Esophagus muscularis mucosa (tissue), 4 donors: ENCODE measurements at regions not wholly inside any gene's neighbourhood (a gene's known extent, or its start where the extent isn't known, plus 50 kb on each side); places are given as distances from the start of the nearest gene placed in this dataset.
"Not testable (repeated sequence)": the region's sequence is repeated elsewhere in the genome, so short reads cannot be mapped to it uniquely, and the experiment has no call there.

Source experiments
- DNase-seq: peaks from one replicate; pipeline ENCODE4 v3.0.0-alpha.2; 2017; ENCODE audit errors: extremely low spot score
- H3K27ac ChIP-seq, 4 donors: fragments of 200-600 bp; sonication (generic); replicated peaks in 1 of 4; 1 replicate in 3 of 4; 2 replicates in 1 of 4; pipeline ENCODE4 v1.5.1; 2016 to 2019; ENCODE audit warnings: mild to moderate bottlenecking in 1 of 4
- H3K27me3 ChIP-seq, 4 donors: fragments of 200-600 bp; sonication (generic); one replicate each; pipeline versions ENCODE4 v1.5.1 to v1.6.0; 2016 to 2019
- H3K36me3 ChIP-seq, 4 donors: fragments of 200-600 bp; sonication (generic); one replicate each; pipeline ENCODE4 v1.5.1; 2016 to 2019
- H3K4me1 ChIP-seq, 4 donors: fragments of 200-600 bp; sonication (generic); one replicate each; pipeline ENCODE4 v1.5.1; 2016 to 2019
- H3K4me3 ChIP-seq, 4 donors: fragments of 200-600 bp; sonication (generic); 1 replicate in 2 of 4; 2 replicates in 2 of 4; pipeline ENCODE4 v1.5.1; 2016 to 2019; ENCODE audit warnings: mild to moderate bottlenecking in 4 of 4, moderate library complexity in 1 of 4
- H3K9me3 ChIP-seq, 4 donors: fragments of 200-600 bp; sonication (generic); 1 replicate in 3 of 4; 2 replicates in 1 of 4; pipeline ENCODE4 v1.5.1; 2016 to 2019
- EP300 ChIP-seq: sonication (generic); formaldehyde crosslinking; IDR thresholded peaks from one replicate; pipeline ENCODE4 v1.6.1; 2017; ENCODE audit warnings: antibody characterized with exemption
- POLR2A ChIP-seq: fragments of 450-650 bp; IDR thresholded peaks from one replicate; pipeline ENCODE4 v1.6.1; 2017; ENCODE audit warnings: antibody characterized with exemption, moderate library complexity, mild to moderate bottlenecking, low read depth
- POLR2AphosphoS5 ChIP-seq, 2 donors: sonication (generic); formaldehyde crosslinking; IDR thresholded peaks; one replicate each; pipeline ENCODE4 v1.6.1; 2017; ENCODE audit warnings: antibody characterized with exemption in 2 of 2
- WGBS: methylation state at CpG from one replicate; pipeline ENCODE4 v1.1.5; 2018; 5-methylcytosine and 5-hydroxymethylcytosine counted together
- intact Hi-C: fragments of 100-400 bp; cut with DNase I; formaldehyde crosslinking; loops from one replicate; pipeline ENCODE4 v1.15.1; 2023
- TF ChIP-seq, protein P1 (sequence below), 3 experiments: fragments of 200-600 bp in 2 of 3; fragments of 450-650 bp in 1 of 3; sonication (generic) in 2 of 3; IDR thresholded peaks; one replicate each; pipeline ENCODE4 v1.5.1; 2017 to 2019; ENCODE audit warnings: antibody characterized with exemption in 3 of 3, mild to moderate bottlenecking in 2 of 3, moderate library complexity in 1 of 3

DNA sequence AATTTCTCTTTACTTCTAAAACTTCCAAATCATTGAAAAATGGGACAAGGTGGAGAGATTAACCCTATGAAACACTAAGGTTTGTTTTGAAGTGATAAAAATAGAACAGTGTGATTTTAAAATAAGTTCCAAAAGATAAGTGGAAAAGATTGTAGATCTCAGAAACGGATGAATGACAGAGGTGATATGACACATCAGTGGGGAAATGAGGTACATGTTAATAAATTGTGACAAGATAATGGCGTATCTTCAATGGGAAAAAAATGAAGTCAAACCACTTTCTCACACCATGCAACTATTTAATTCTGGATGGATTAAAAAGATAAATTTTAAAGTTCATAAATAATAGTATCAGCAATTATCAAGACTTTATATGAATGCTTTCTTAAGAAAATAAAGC, 159.7 kb upstream of the VWC2 start:
- WGBS = 85% methylated on average over 2 of the region's 2 CpGs
- Histone ChIP-seq H3K27me3 (no peaks in the 10 kb centered on the region), H3K4me3 (no peak overlapping the region), H3K27ac (no peak overlapping the region), H3K4me1 (no peaks in the 10 kb centered on the region), H3K9me3 (no peaks in the 10 kb centered on the region), H3K36me3 (no peaks in the 10 kb centered on the region)
- TF ChIP-seq POLR2AphosphoS5 (IDR thresholded peaks at IDR 0.05) (no peak), POLR2A (no peak), EP300 (no peak)
- TF ChIP-seq, protein P1, sequence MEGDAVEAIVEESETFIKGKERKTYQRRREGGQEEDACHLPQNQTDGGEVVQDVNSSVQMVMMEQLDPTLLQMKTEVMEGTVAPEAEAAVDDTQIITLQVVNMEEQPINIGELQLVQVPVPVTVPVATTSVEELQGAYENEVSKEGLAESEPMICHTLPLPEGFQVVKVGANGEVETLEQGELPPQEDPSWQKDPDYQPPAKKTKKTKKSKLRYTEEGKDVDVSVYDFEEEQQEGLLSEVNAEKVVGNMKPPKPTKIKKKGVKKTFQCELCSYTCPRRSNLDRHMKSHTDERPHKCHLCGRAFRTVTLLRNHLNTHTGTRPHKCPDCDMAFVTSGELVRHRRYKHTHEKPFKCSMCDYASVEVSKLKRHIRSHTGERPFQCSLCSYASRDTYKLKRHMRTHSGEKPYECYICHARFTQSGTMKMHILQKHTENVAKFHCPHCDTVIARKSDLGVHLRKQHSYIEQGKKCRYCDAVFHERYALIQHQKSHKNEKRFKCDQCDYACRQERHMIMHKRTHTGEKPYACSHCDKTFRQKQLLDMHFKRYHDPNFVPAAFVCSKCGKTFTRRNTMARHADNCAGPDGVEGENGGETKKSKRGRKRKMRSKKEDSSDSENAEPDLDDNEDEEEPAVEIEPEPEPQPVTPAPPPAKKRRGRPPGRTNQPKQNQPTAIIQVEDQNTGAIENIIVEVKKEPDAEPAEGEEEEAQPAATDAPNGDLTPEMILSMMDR (IDR thresholded peaks at IDR 0.05) = no peak
- intact Hi-C loops = no loop called here
- DNase-seq = no peak

GRCh38 chr7:49614974-49615373, 158.5 kb upstream of the VWC2 start:
- WGBS = 87% methylated on average over 6 of the region's 6 CpGs
- intact Hi-C loops = not testable (repeated sequence)

GRCh38 chr7:49618028-49618427, 155.4 kb upstream of the VWC2 start:
- intact Hi-C loops = no loop called here
- Histone ChIP-seq H3K4me1 (no peaks in the 10 kb centered on the region), H3K27ac (no peak overlapping the region), H3K27me3 (no peaks in the 10 kb centered on the region), H3K4me3 (no peak overlapping the region), H3K9me3 (peaks cover 0 to 6% (median 2%) of the 10 kb centered on the region in 4 donors), H3K36me3 (no peaks in the 10 kb centered on the region)
- no peak for DNase-seq
- TF ChIP-seq EP300 (no peak), POLR2AphosphoS5 (IDR thresholded peaks at IDR 0.05) (no peak), POLR2A (no peak)
- TF ChIP-seq, protein P1 (IDR thresholded peaks at IDR 0.05) = no peak
- 82% methylated on average over 1 of the region's 1 CpG for WGBS

More at GRCh38 chr7:49614974-49615373, 158.5 kb upstream of the VWC2 start:
- not testable (repeated sequence) for H3K4me3 ChIP-seq, H3K4me1 ChIP-seq, H3K9me3 ChIP-seq, H3K36me3 ChIP-seq, H3K27me3 ChIP-seq, DNase-seq, H3K27ac ChIP-seq

- intact Hi-C loops = no loop called here
- Histone ChIP-seq H3K27ac (no peak overlapping the region), H3K27me3 (no peaks in the 10 kb centered on the region), H3K4me3 (no peak overlapping the region), H3K4me1 (peaks cover 0 to 13% (median 0%) of the 10 kb centered on the region in 4 donors), H3K36me3 (no peaks in the 10 kb centered on the region), H3K9me3 (peaks cover 0 to 6% (median 2%) of the 10 kb centered on the region in 4 donors)
- peak; percentile 39 for DNase-seq
- 55% methylated on average over 3 of the region's 3 CpGs for WGBS
- TF ChIP-seq POLR2A (no peak), POLR2AphosphoS5 (IDR thresholded peaks at IDR 0.05) (no peak), EP300 (no peak)
- TF ChIP-seq, protein P1 (IDR thresholded peaks at IDR 0.05) = no peak
Observed at GRCh38 chr7:49623943-49624342, 149.5 kb upstream of the VWC2 start.

DNA sequence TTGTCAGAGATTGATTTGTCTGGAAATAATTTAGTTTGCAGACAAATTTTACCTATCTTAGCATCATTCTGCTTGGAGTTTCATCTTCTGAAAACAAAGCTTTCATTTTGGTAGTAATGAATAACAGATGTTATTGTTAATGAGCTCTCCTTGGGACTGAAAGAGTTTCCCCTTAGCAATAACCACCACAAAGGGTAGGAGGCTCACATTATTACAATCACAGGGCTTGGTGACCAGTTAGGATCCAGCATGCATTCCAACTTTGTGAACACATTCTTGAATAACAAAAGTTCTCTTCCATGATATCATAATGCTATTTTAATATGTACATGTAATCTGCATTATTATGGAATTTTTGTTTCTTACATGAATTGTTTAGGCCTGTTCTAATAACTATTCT, 148.8 kb upstream of the VWC2 start:
- no peak overlapping the region for H3K4me3 ChIP-seq
- H3K4me1 ChIP-seq = peaks cover 0 to 13% (median 0%) of the 10 kb centered on the region in 4 donors
- no peaks in the 10 kb centered on the region for H3K27me3 ChIP-seq
- TF ChIP-seq, protein P1 (IDR thresholded peaks at IDR 0.05) = no peak
- H3K9me3 ChIP-seq = peaks cover 0 to 6% (median 0%) of the 10 kb centered on the region in 4 donors
- no peak overlapping the region for H3K27ac ChIP-seq
- intact Hi-C loops = no loop called here
- DNase-seq = peak; percentile 14
- no peaks in the 10 kb centered on the region for H3K36me3 ChIP-seq
